Kidney epithelial cell (primary cell): ENCODE measurements at regions not wholly inside any gene's neighbourhood (a gene's known extent, or its start where the extent isn't known, plus 50 kb on each side); places are given as distances from the start of the nearest gene placed in this dataset.

Experiments used
- DNase-seq: peaks from one replicate; pipeline ENCODE4 v3.0.0-alpha.2; 2010; ENCODE audit warnings: low read depth
- H3K27me3 ChIP-seq: 2 replicates; pipeline ENCODE4 v1.6.0; 2011; ENCODE audit warnings: low read length; ENCODE audit not compliant: control insufficient read depth, insufficient read depth
- H3K36me3 ChIP-seq: 2 replicates; pipeline ENCODE4 v1.5.1; 2011; ENCODE audit warnings: low read length; ENCODE audit not compliant: control insufficient read depth, insufficient read depth
- H3K4me3 ChIP-seq: 2 replicates; pipeline ENCODE4 v1.5.1; 2011; ENCODE audit warnings: low read depth, mild to moderate bottlenecking, control low read depth, low read length
- TF ChIP-seq, protein P1 (sequence below): IDR thresholded peaks from 2 replicates; pipeline ENCODE4 v1.5.1; 2011; ENCODE audit warnings: mild to moderate bottlenecking, moderate library complexity, low read length, control low read depth, inconsistent platforms; ENCODE audit not compliant: insufficient read depth, poor library complexity, severe bottlenecking

DNA sequence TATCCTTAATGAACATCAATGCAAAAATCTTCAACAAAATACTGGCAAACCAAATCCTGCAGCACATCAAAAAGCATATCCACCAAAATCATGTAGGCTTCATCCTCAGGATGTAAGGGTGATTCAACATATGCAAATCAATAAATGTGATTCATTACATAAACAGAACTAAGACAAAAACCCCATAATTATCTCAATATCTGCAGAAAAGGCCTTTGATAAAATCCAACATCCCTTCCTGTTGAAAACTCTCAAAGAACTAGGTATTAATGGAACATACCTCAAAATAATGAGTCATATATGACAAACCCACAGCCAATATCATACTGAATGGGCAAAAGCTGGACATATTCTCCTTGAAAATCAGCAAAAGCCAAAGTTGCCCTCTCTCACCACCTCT is 54.6 kb upstream of the DEPDC1 start:
- no peak for DNase-seq
- TF ChIP-seq, protein P1, sequence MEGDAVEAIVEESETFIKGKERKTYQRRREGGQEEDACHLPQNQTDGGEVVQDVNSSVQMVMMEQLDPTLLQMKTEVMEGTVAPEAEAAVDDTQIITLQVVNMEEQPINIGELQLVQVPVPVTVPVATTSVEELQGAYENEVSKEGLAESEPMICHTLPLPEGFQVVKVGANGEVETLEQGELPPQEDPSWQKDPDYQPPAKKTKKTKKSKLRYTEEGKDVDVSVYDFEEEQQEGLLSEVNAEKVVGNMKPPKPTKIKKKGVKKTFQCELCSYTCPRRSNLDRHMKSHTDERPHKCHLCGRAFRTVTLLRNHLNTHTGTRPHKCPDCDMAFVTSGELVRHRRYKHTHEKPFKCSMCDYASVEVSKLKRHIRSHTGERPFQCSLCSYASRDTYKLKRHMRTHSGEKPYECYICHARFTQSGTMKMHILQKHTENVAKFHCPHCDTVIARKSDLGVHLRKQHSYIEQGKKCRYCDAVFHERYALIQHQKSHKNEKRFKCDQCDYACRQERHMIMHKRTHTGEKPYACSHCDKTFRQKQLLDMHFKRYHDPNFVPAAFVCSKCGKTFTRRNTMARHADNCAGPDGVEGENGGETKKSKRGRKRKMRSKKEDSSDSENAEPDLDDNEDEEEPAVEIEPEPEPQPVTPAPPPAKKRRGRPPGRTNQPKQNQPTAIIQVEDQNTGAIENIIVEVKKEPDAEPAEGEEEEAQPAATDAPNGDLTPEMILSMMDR = no peak
- Histone ChIP-seq H3K36me3 (no peaks in the 10 kb centered on the region), H3K4me3 (no peak overlapping the region), H3K27me3 (no peaks in the 10 kb centered on the region)

DNA sequence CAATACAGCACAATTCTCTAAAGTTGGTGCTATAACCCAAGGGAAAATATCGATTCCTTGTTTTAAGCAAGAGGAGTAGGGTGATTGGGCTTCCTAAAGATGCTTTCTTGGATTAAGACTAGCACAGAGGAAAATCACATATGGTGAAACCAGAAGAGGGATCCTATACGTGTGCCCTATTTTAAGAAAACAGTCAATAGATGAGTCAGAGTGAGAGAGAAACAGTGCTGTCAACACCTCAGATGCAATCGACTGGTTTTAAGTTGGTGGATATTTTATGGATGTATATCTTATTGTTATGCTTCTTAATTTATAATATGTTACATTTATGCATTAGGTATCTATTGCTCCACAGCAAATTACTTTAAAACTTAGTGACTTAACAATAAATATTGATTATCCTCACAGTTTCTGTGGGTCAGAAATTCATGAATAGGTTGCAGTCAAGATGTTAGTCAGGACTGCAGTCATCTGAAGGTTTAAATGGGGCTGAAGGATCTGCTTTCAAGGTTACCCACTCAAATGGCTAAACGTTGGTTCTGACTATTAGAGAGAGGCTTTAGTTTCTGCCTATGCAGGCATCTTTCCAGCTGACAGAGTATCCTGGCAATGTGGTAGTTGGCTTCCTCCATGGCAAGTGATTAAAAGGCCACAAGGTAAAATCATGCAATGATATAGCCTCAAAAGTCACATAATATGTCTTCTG is 61.6 kb upstream of the DEPDC1 start:
- H3K4me3 ChIP-seq = no peak overlapping the region
- no peaks in the 10 kb centered on the region for H3K36me3 ChIP-seq
- no peak for DNase-seq
- no peaks in the 10 kb centered on the region for H3K27me3 ChIP-seq
- TF ChIP-seq, protein P1 = no peak

DNA sequence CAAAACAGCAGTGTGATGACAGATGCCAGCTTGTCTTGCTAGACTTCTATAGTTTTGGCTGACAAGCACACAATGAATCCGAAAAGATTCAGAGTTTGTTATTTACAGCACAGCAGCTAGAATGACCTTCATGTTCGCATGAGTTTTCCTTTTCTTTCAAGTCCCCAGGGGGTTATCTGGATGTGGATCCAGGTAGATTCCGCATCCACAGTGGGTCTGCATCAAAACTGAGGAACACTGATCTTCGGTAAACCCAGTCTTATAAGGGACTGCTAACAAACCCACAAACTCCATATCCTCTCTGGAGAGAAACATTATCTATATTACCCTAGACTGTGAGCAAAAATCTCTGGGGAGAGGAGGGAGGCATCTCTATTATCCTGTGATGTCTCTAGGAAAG is 69.0 kb upstream of the DEPDC1 start:
- TF ChIP-seq, protein P1 = no peak
- Histone ChIP-seq H3K36me3 (no peaks in the 10 kb centered on the region), H3K27me3 (no peaks in the 10 kb centered on the region), H3K4me3 (no peak overlapping the region)
- no peak for DNase-seq

DNA sequence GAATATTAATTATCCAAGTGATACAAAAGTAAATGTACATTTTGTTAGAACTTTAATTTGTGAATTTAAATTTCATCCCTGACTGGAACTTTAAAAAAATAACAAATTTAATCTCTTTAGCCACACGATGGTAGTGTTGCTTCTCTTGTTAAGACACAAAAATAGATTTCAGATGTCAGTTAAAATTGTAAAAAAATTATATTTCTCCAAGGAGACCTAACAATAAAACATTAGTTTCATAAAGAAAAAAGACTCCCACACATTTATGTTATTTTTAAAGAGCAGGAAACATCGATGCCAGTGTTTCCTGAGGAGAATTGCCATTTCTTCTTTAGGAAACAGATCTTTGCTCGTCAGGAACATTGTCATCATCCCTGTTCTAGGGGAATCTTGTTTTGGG is 74.0 kb upstream of the DEPDC1 start:
- H3K4me3 ChIP-seq = no peak overlapping the region
- peaks cover 1% of the 10 kb centered on the region for H3K27me3 ChIP-seq
- no peak for DNase-seq
- H3K36me3 ChIP-seq = no peaks in the 10 kb centered on the region
- TF ChIP-seq, protein P1 = no peak

DNA sequence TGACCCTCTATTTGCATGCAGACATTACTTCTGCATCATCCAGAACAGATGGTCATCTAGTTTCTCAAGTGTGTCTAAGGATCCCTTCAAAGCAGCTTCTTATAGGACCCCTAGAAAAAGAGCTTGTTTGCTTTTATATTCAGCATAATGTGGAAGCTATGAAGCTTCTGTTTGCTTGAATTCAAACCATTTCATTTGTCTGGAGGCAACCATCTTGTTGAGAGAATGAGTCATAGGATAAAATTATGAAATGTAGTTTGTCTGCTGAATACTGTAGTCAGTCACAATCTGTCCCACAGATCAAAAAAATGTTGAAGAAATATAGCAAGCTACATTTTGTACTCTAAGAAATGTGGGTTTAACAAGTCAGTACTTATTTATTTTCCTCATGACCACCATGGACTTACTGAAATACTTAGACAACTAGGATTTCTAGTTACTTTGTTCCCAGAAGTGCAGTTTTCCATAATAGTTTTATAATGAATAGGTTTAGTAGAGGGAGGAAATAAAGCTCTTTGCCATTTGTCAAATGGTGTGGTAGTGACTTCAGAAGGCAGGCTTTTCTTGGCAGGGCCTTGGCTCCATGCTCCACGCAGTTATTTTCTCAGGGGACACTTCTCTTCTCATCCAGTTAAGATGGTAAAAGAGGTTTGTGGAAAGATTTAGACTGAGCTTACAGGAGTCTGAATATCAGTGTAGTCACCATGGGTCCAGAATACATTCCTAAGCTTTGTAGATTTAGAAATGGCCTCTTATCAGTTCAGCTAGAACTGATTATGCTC is 74.8 kb upstream of the DEPDC1 start:
- Histone ChIP-seq H3K27me3 (peaks cover 2% of the 10 kb centered on the region), H3K36me3 (no peaks in the 10 kb centered on the region), H3K4me3 (no peak overlapping the region)
- TF ChIP-seq, protein P1 = no peak
- no peak for DNase-seq

DNA sequence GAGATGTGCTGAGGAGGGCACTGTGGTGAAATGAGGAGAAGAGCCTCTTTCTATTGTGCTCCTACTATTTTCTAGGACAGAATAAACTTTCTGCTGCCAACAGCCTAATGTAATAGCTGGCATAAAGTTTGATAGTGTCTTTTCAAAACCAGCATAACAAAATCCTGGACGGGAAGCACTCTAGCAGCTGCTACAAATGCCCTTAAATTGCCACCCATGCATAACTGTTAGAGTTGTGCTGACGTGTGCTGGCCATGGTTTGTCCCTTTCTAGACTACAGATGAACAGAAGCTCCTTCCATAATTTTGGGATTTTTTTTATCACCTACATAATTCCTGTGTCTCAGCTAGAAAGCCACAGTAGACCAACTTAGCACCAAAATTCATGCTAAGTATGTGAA is 88.5 kb upstream of the DEPDC1 start:
- no peak overlapping the region for H3K4me3 ChIP-seq
- H3K27me3 ChIP-seq = no peaks in the 10 kb centered on the region
- H3K36me3 ChIP-seq = no peaks in the 10 kb centered on the region
- no peak for DNase-seq
- TF ChIP-seq, protein P1 = no peak
